GM23338 (cell line): ENCODE measurements at regions not wholly inside any gene's neighbourhood (a gene's known extent, or its start where the extent isn't known, plus 50 kb on each side); places are given as distances from the start of the nearest gene placed in this dataset.

Experiments used
- ATAC-seq: fragments of 200-7000 bp; cut with Tn5 transposase; 3 replicates; pipeline ENCODE4 v1.9.1; 2020
- DNase-seq: peaks from one replicate; pipeline ENCODE4 v3.0.0-alpha.2; 2015; ENCODE audit warnings: low spot score
- H2AFZ ChIP-seq: fragments of 200-600 bp; sonication (generic); 2 replicates; pipeline ENCODE4 v1.8.0; 2016; ENCODE audit warnings: antibody characterized with exemption, mild to moderate bottlenecking, moderate library complexity
- H3F3A ChIP-seq: fragments of 200-600 bp; sonication (generic); replicated peaks from 2 replicates; pipeline ENCODE4 v1.8.0; 2017; ENCODE audit warnings: antibody characterized with exemption, mixed run types, low read depth
- H3K27ac ChIP-seq: fragments of 200-600 bp; sonication (generic); 2 replicates; pipeline ENCODE4 v1.6.1; 2016; ENCODE audit warnings: low read depth
- H3K27me3 ChIP-seq: fragments of 200-600 bp; sonication (generic); 2 replicates; pipeline ENCODE4 v1.8.0; 2016; ENCODE audit warnings: mild to moderate bottlenecking, mixed run types, moderate library complexity; ENCODE audit not compliant: insufficient read depth
- H3K36me3 ChIP-seq: fragments of 200-600 bp; sonication (generic); 2 replicates; pipeline ENCODE4 v1.8.0; 2016; ENCODE audit warnings: mild to moderate bottlenecking; ENCODE audit not compliant: insufficient read depth
- H3K4me1 ChIP-seq: fragments of 200-600 bp; sonication (generic); 2 replicates; pipeline ENCODE4 v1.8.0; 2016; ENCODE audit warnings: mild to moderate bottlenecking, moderate library complexity; ENCODE audit not compliant: insufficient read depth
- H3K4me2 ChIP-seq: fragments of 200-600 bp; sonication (generic); 2 replicates; pipeline ENCODE4 v1.7.1; 2017; ENCODE audit warnings: mixed run types
- H3K4me3 ChIP-seq: fragments of 200-600 bp; sonication (generic); 2 replicates; pipeline ENCODE4 v1.6.1; 2016; ENCODE audit warnings: mixed run types
- H3K79me2 ChIP-seq: fragments of 200-600 bp; sonication (generic); replicated peaks from 2 replicates; pipeline ENCODE4 v1.8.0; 2017; ENCODE audit warnings: mild to moderate bottlenecking; ENCODE audit not compliant: insufficient read depth
- H3K9me2 ChIP-seq: fragments of 200-600 bp; sonication (generic); 2 replicates; pipeline ENCODE4 v1.8.0; 2017; ENCODE audit not compliant: insufficient read depth
- H4K20me1 ChIP-seq: fragments of 200-600 bp; sonication (generic); replicated peaks from 2 replicates; pipeline ENCODE4 v1.8.0; 2017; ENCODE audit warnings: mild to moderate bottlenecking; ENCODE audit not compliant: insufficient read depth
- H3K27ac Mint-ChIP-seq: 2 replicates; pipeline ENCODE4 v1.8.0; 2020; ENCODE audit warnings: inconsistent platforms, mild to moderate bottlenecking, moderate library complexity, mixed read lengths
- H3K27me3 Mint-ChIP-seq: 3 replicates; pipeline ENCODE4 v1.8.0; 2022; ENCODE audit warnings: low read depth, mild to moderate bottlenecking, moderate library complexity, mixed read lengths, inconsistent platforms; ENCODE audit not compliant: insufficient read depth, poor library complexity
- H3K36me3 Mint-ChIP-seq: 3 replicates; pipeline ENCODE4 v1.8.0; 2021; ENCODE audit warnings: low read depth, mild to moderate bottlenecking, inconsistent platforms, moderate library complexity, mixed read lengths
- H3K4me1 Mint-ChIP-seq: 3 replicates; pipeline ENCODE4 v1.8.0; 2020; ENCODE audit warnings: mild to moderate bottlenecking, inconsistent platforms, mixed read lengths
- H3K4me3 Mint-ChIP-seq: 3 replicates; pipeline ENCODE4 v1.8.0; 2021; ENCODE audit warnings: moderate library complexity, mild to moderate bottlenecking, inconsistent platforms, mixed read lengths
- H3K9me3 Mint-ChIP-seq: 3 replicates; pipeline ENCODE4 v1.8.0; 2020; ENCODE audit warnings: moderate library complexity, mild to moderate bottlenecking, inconsistent platforms, mixed read lengths
- CREB1 ChIP-seq: fragments of 250-450 bp; sonication (Bioruptor Pico); IDR thresholded peaks from 2 replicates; pipeline ENCODE4 v1.5.0; 2020; ENCODE audit warnings: low read depth, mild to moderate bottlenecking, moderate library complexity
- EZH2 ChIP-seq: fragments of 200-600 bp; sonication (generic); IDR thresholded peaks from one replicate; pipeline ENCODE4 v1.8.0; 2017; ENCODE audit warnings: antibody characterized with exemption, mild to moderate bottlenecking, low read depth; ENCODE audit not compliant: unreplicated experiment
- EZH2phosphoT487 ChIP-seq: fragments of 200-600 bp; sonication (generic); IDR thresholded peaks from one replicate; pipeline ENCODE4 v1.8.1; 2018; ENCODE audit warnings: antibody characterized with exemption; ENCODE audit not compliant: unreplicated experiment
- JUNB ChIP-seq: IDR thresholded peaks from one replicate; pipeline ENCODE4 v1.6.1; 2016; ENCODE audit warnings: antibody characterized with exemption; ENCODE audit not compliant: unreplicated experiment
- NANOG ChIP-seq: IDR thresholded peaks from 2 replicates; pipeline ENCODE4 v1.6.1; 2016; ENCODE audit warnings: antibody characterized with exemption, borderline replicate concordance
- POLR2AphosphoS5 ChIP-seq: IDR thresholded peaks from 2 replicates; pipeline ENCODE4 v1.6.1; 2016; ENCODE audit warnings: antibody characterized with exemption, low read depth
- STAT1 ChIP-seq: IDR thresholded peaks from one replicate; pipeline ENCODE4 v1.6.1; 2016; ENCODE audit warnings: antibody characterized with exemption; ENCODE audit not compliant: unreplicated experiment
- ZNF114 ChIP-seq: fragments of 250-450 bp; sonication (Bioruptor Pico); IDR thresholded peaks from 2 replicates; pipeline ENCODE4 v1.5.0; 2020; ENCODE audit warnings: mild to moderate bottlenecking, moderate library complexity
- ZNF462 ChIP-seq: fragments of 250-450 bp; sonication (Bioruptor Pico); IDR thresholded peaks from 2 replicates; pipeline ENCODE4 v1.5.0; 2020; ENCODE audit warnings: mild to moderate bottlenecking, moderate library complexity
- TF ChIP-seq, protein P1 (sequence below): IDR thresholded peaks from 2 replicates; pipeline ENCODE4 v1.6.1; 2016; ENCODE audit warnings: antibody characterized with exemption
- TF ChIP-seq, protein P2 (sequence below), 2 experiments: fragments of 200-600 bp in 1 of 2; sonication (generic) in 1 of 2; conservative IDR thresholded peaks; 2 replicates each; pipeline versions ENCODE4 v1.5.1 to v1.6.1; 2016 to 2017; ENCODE audit warnings: antibody characterized with exemption in 2 of 2, low read depth in 2 of 2, mild to moderate bottlenecking in 2 of 2, moderate library complexity in 1 of 2
- TF ChIP-seq, protein P3 (sequence below): IDR thresholded peaks from one replicate; pipeline ENCODE4 v1.6.1; 2018; ENCODE audit warnings: antibody characterized with exemption; ENCODE audit not compliant: unreplicated experiment

GRCh38 chr18:66769375-66769774 lies 165.5 kb upstream of the CDH19 start (continued):
- TF ChIP-seq ZNF462 (CRISPR knock-in tag) = no peak
- TF ChIP-seq NANOG = no peak
- TF ChIP-seq, protein P1, sequence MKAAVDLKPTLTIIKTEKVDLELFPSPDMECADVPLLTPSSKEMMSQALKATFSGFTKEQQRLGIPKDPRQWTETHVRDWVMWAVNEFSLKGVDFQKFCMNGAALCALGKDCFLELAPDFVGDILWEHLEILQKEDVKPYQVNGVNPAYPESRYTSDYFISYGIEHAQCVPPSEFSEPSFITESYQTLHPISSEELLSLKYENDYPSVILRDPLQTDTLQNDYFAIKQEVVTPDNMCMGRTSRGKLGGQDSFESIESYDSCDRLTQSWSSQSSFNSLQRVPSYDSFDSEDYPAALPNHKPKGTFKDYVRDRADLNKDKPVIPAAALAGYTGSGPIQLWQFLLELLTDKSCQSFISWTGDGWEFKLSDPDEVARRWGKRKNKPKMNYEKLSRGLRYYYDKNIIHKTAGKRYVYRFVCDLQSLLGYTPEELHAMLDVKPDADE = no peak
- no peak for TF ChIP-seq CREB1 (CRISPR knock-in tag)
- no peak for TF ChIP-seq EZH2
- no peak for TF ChIP-seq POLR2AphosphoS5

GRCh38 chr18:66764230-66764629 lies 160.3 kb upstream of the CDH19 start:
- Mint-ChIP-seq H3K4me3 (no peak overlapping the region), H3K4me1 (peaks cover 6% of the 10 kb centered on the region; the same call in 2 of the 3 replicates), H3K27ac (no peak overlapping the region), H3K9me3 (no peaks in the 10 kb centered on the region), H3K27me3 (no peaks in the 10 kb centered on the region), H3K36me3 (no peaks in the 10 kb centered on the region)
- DNase-seq (no peak), ATAC-seq (no peak)
- no peak overlapping the region for H3K4me3 ChIP-seq
- no peaks in the 10 kb centered on the region for H3K27me3 ChIP-seq
- no peaks in the 10 kb centered on the region for H3K9me2 ChIP-seq
- H2AFZ ChIP-seq = peak overlapping the region; percentile 91; the same call in 1 of the 2 replicates
- H3K36me3 ChIP-seq = no peaks in the 10 kb centered on the region
- H3K4me1 ChIP-seq = peaks cover 12% of the 10 kb centered on the region
- H3K79me2 ChIP-seq = no peaks in the 10 kb centered on the region
- H4K20me1 ChIP-seq = no peaks in the 10 kb centered on the region
- H3K27ac ChIP-seq = no peak overlapping the region
- H3F3A ChIP-seq = no peaks in the 10 kb centered on the region
- no peak overlapping the region for H3K4me2 ChIP-seq
- TF ChIP-seq, protein P2, sequence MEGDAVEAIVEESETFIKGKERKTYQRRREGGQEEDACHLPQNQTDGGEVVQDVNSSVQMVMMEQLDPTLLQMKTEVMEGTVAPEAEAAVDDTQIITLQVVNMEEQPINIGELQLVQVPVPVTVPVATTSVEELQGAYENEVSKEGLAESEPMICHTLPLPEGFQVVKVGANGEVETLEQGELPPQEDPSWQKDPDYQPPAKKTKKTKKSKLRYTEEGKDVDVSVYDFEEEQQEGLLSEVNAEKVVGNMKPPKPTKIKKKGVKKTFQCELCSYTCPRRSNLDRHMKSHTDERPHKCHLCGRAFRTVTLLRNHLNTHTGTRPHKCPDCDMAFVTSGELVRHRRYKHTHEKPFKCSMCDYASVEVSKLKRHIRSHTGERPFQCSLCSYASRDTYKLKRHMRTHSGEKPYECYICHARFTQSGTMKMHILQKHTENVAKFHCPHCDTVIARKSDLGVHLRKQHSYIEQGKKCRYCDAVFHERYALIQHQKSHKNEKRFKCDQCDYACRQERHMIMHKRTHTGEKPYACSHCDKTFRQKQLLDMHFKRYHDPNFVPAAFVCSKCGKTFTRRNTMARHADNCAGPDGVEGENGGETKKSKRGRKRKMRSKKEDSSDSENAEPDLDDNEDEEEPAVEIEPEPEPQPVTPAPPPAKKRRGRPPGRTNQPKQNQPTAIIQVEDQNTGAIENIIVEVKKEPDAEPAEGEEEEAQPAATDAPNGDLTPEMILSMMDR (conservative IDR thresholded peaks at IDR 0.05; ENCODE audit: low read depth in 2 of 2) = no peak
- TF ChIP-seq ZNF114 (CRISPR knock-in tag) (no peak), POLR2AphosphoS5 (no peak), STAT1 (no peak), EZH2phosphoT487 (no peak), EZH2 (no peak), NANOG (no peak), JUNB (no peak)
- TF ChIP-seq, protein P3, sequence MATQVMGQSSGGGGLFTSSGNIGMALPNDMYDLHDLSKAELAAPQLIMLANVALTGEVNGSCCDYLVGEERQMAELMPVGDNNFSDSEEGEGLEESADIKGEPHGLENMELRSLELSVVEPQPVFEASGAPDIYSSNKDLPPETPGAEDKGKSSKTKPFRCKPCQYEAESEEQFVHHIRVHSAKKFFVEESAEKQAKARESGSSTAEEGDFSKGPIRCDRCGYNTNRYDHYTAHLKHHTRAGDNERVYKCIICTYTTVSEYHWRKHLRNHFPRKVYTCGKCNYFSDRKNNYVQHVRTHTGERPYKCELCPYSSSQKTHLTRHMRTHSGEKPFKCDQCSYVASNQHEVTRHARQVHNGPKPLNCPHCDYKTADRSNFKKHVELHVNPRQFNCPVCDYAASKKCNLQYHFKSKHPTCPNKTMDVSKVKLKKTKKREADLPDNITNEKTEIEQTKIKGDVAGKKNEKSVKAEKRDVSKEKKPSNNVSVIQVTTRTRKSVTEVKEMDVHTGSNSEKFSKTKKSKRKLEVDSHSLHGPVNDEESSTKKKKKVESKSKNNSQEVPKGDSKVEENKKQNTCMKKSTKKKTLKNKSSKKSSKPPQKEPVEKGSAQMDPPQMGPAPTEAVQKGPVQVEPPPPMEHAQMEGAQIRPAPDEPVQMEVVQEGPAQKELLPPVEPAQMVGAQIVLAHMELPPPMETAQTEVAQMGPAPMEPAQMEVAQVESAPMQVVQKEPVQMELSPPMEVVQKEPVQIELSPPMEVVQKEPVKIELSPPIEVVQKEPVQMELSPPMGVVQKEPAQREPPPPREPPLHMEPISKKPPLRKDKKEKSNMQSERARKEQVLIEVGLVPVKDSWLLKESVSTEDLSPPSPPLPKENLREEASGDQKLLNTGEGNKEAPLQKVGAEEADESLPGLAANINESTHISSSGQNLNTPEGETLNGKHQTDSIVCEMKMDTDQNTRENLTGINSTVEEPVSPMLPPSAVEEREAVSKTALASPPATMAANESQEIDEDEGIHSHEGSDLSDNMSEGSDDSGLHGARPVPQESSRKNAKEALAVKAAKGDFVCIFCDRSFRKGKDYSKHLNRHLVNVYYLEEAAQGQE = no peak
- TF ChIP-seq, protein P1 = no peak
